ENCODE measurements at regions not wholly inside any gene's neighbourhood (a gene's known extent, or its start where the extent isn't known, plus 50 kb on each side); places are given as distances from the start of the nearest gene placed in this dataset.

- no peak for TF ChIP-seq POLR2A (IDR thresholded peaks at IDR 0.05; ENCODE audit: low read length)
- TF ChIP-seq GATA1 (IDR thresholded peaks at IDR 0.05; ENCODE audit: low read depth, low read length): no peak
Observed at GRCh38 chr6:148154668-148155067, 188.0 kb upstream of the SASH1 start.
